B cell (primary cell): ENCODE measurements at regions not wholly inside any gene's neighbourhood (a gene's known extent, or its start where the extent isn't known, plus 50 kb on each side); places are given as distances from the start of the nearest gene placed in this dataset.

Experiments
- ATAC-seq: fragments of 200-7000 bp; cut with Tn5 transposase; one replicate; pipeline ENCODE4 v1.10.0; 2021; ENCODE audit warnings: low read depth, mild to moderate bottlenecking, moderate number of reproducible peaks, moderate library complexity
- CTCF ChIA-PET: fragments of 350-600 bp; sonication (Branson Sonifier 250); formaldehyde crosslinking; loops from one replicate; lab custom pipeline; 2021; ENCODE audit warnings: antibody characterized with exemption, inconsistent platforms; lab: Charles Lee
- POLR2A ChIA-PET: fragments of 350-600 bp; sonication (Branson Sonifier 250); formaldehyde crosslinking; loops from one replicate; lab custom pipeline; 2021; ENCODE audit warnings: antibody characterized with exemption; lab: Charles Lee
- DNase-seq: peaks from one replicate; pipeline ENCODE4 v3.0.0; 2013
- H2AFZ ChIP-seq: 2 replicates; pipeline ENCODE4 v1.6.1; 2012; ENCODE audit warnings: mild to moderate bottlenecking, low read depth, low read length; ENCODE audit not compliant: insufficient read depth, poor library complexity, severe bottlenecking
- H3K27ac ChIP-seq, 2 donors: 1 replicate in 1 of 2; 2 replicates in 1 of 2; pipeline ENCODE4 v1.5.1; 2012 to 2013; ENCODE audit warnings: low read length in 2 of 2, mild to moderate bottlenecking in 2 of 2, moderate library complexity in 1 of 2
- H3K27me3 ChIP-seq, 4 experiments: fragments of 200-600 bp in 1 of 4; sonication (generic) in 1 of 4; replicated peaks in 1 of 4; 1 replicate in 2 of 4; 2 replicates in 2 of 4; pipeline versions ENCODE4 v1.6.1 to v1.7.0; 2013 to 2016; ENCODE audit warnings: low read length in 3 of 4, mild to moderate bottlenecking in 2 of 4, mixed read lengths in 1 of 4, moderate library complexity in 1 of 4; ENCODE audit not compliant: insufficient read depth in 4 of 4, control insufficient read depth in 3 of 4; ENCODE audit errors: control extremely low read depth in 1 of 4
- H3K36me3 ChIP-seq, 2 experiments: replicated peaks in 1 of 2; 1 replicate in 1 of 2; 2 replicates in 1 of 2; pipeline versions ENCODE4 v1.6.1 to v1.7.1; 2013; ENCODE audit warnings: low read length in 1 of 2; ENCODE audit not compliant: insufficient read depth in 2 of 2, control insufficient read depth in 1 of 2; ENCODE audit errors: control extremely low read depth in 1 of 2, extremely low read depth in 1 of 2
- H3K4me1 ChIP-seq, 2 donors: fragments of 200-600 bp in 1 of 2; sonication (generic) in 1 of 2; 1 replicate in 1 of 2; 2 replicates in 1 of 2; pipeline versions ENCODE4 v1.5.1 to v1.6.1; 2013 to 2017; ENCODE audit warnings: low read length in 2 of 2; ENCODE audit not compliant: control insufficient read depth in 2 of 2, insufficient read depth in 2 of 2
- H3K4me2 ChIP-seq: replicated peaks from 2 replicates; pipeline ENCODE3; 2012; ENCODE audit warnings: mild to moderate bottlenecking, low read depth, low read length; ENCODE audit not compliant: poor library complexity, severe bottlenecking
- H3K4me3 ChIP-seq, 5 experiments: fragments of 200-600 bp in 1 of 5; sonication (generic) in 1 of 5; 1 replicate in 3 of 5; 2 replicates in 2 of 5; pipeline versions ENCODE4 v1.5.1 to v1.7.0; 2011 to 2016; ENCODE audit warnings: low read length in 4 of 5, mild to moderate bottlenecking in 4 of 5, low read depth in 2 of 5, control low read depth in 1 of 5, moderate library complexity in 1 of 5; ENCODE audit not compliant: insufficient read depth in 1 of 5; ENCODE audit errors: control extremely low read depth in 1 of 5, extremely low read depth in 1 of 5
- H3K79me2 ChIP-seq: fragments of 200-600 bp; sonication (generic); one replicate; pipeline ENCODE4 v1.6.0; 2016; ENCODE audit warnings: low read length; ENCODE audit not compliant: control insufficient read depth, insufficient read depth
- H3K9ac ChIP-seq: fragments of 200-600 bp; sonication (generic); 2 replicates; pipeline ENCODE4 v1.6.1; 2017; ENCODE audit warnings: mild to moderate bottlenecking, low read length, moderate library complexity
- H3K9me3 ChIP-seq, 3 donors: one replicate each; pipeline versions ENCODE4 v1.6.1 to v1.7.1; 2013; ENCODE audit warnings: low read length in 2 of 3; ENCODE audit not compliant: control insufficient read depth in 2 of 3, insufficient read depth in 1 of 3; ENCODE audit errors: control extremely low read depth in 1 of 3
- H4K20me1 ChIP-seq: 2 replicates; pipeline ENCODE4 v1.6.0; 2012; ENCODE audit warnings: mild to moderate bottlenecking, low read length; ENCODE audit not compliant: insufficient read depth, control insufficient read depth, poor library complexity, severe bottlenecking
- H3K27ac Mint-ChIP-seq: one replicate; pipeline ENCODE4 v1.8.0; 2021; ENCODE audit warnings: mixed read lengths
- H3K27me3 Mint-ChIP-seq: one replicate; pipeline ENCODE4 v1.8.0; 2021; ENCODE audit warnings: mixed read lengths
- H3K4me1 Mint-ChIP-seq: one replicate; pipeline ENCODE4 v1.8.0; 2021; ENCODE audit warnings: mixed read lengths
- H3K4me3 Mint-ChIP-seq: one replicate; pipeline ENCODE4 v1.8.0; 2021; ENCODE audit warnings: mixed read lengths
- H3K9me3 Mint-ChIP-seq: one replicate; pipeline ENCODE4 v1.8.0; 2022; ENCODE audit warnings: mixed read lengths; ENCODE audit not compliant: insufficient read depth
- CTCF ChIP-seq: fragments of 200-600 bp; IDR thresholded peaks from one replicate; pipeline ENCODE4 v1.8.0; 2022; ENCODE audit warnings: antibody characterized with exemption, mild to moderate bottlenecking
- EZH2 ChIP-seq: IDR thresholded peaks from 2 replicates; pipeline ENCODE4 v1.6.1; 2012; ENCODE audit warnings: borderline replicate concordance, low read depth, mild to moderate bottlenecking, moderate library complexity, low read length; ENCODE audit not compliant: insufficient read depth, poor library complexity, severe bottlenecking
- whole genome bisulfite sequencing: methylation state at CpG from one replicate; pipeline ENCODE4 v1.1.5; 2013; ENCODE audit warnings: missing lambda C conversion rate; ENCODE audit not compliant: insufficient coverage; 5-methylcytosine and 5-hydroxymethylcytosine counted together
- intact Hi-C: fragments of 100-400 bp; cut with micrococcal nuclease; formaldehyde crosslinking; loops from one replicate; pipeline ENCODE4 v1.10.0; 2022

GRCh38 chr10:55766212-55766611 lies 594.8 kb downstream of the ZWINT start:
- POLR2A ChIA-PET, result no interaction called here
- H3K27ac ChIP-seq, result no peak overlapping the region
- no peak overlapping the region for H3K9ac ChIP-seq
- no peak overlapping the region for H3K27ac Mint-ChIP-seq
- CTCF ChIA-PET, result no interaction called here
- no peaks in the 10 kb centered on the region for H3K4me1 ChIP-seq
- no peak for DNase-seq
- intact Hi-C loops, result no loop called here
- H3K9me3 Mint-ChIP-seq, result no peaks in the 10 kb centered on the region
- TF ChIP-seq CTCF (no peak), EZH2 (no peak)
- H4K20me1 ChIP-seq, result no peaks in the 10 kb centered on the region
- no peak overlapping the region for H3K4me3 Mint-ChIP-seq
- no peak overlapping the region for H3K4me2 ChIP-seq
- no peaks in the 10 kb centered on the region for H3K9me3 ChIP-seq
- no peaks in the 10 kb centered on the region for H3K27me3 Mint-ChIP-seq
- H3K4me3 ChIP-seq, result no peak overlapping the region
- H3K4me1 Mint-ChIP-seq, result no peaks in the 10 kb centered on the region
- no peaks in the 10 kb centered on the region for H3K27me3 ChIP-seq
- no peak overlapping the region for H2AFZ ChIP-seq
- no peak for ATAC-seq
- H3K36me3 ChIP-seq, result no peaks in the 10 kb centered on the region
- H3K79me2 ChIP-seq, result no peaks in the 10 kb centered on the region
- WGBS, result no CpG with 5 or more reads among the region's 1 CpG

- TF ChIP-seq CTCF, result no peak
- TF ChIP-seq EZH2, result no peak
- no peak overlapping the region for H3K9ac ChIP-seq
- no peaks in the 10 kb centered on the region for H3K4me1 ChIP-seq
- Mint-ChIP-seq H3K9me3 (no peaks in the 10 kb centered on the region), H3K4me1 (no peaks in the 10 kb centered on the region), H3K27ac (no peak overlapping the region), H3K4me3 (no peak overlapping the region), H3K27me3 (no peaks in the 10 kb centered on the region)
- intact Hi-C loops, result no loop called here
- no peaks in the 10 kb centered on the region for H3K79me2 ChIP-seq
- no peak overlapping the region for H3K4me2 ChIP-seq
- POLR2A ChIA-PET, result no interaction called here
- DNase-seq, result no peak
- no peak overlapping the region for H2AFZ ChIP-seq
- H3K36me3 ChIP-seq, result no peaks in the 10 kb centered on the region
- CTCF ChIA-PET, result no interaction called here
- H3K4me3 ChIP-seq, result no peak overlapping the region
- no peaks in the 10 kb centered on the region for H3K27me3 ChIP-seq
- no peaks in the 10 kb centered on the region for H3K9me3 ChIP-seq
- WGBS, result no CpG with 5 or more reads among the region's 2 CpGs
- no peaks in the 10 kb centered on the region for H4K20me1 ChIP-seq
- ATAC-seq, result no peak
- H3K27ac ChIP-seq, result no peak overlapping the region
These were observed 610.6 kb downstream of the ZWINT start for GRCh38 chr10:55750458-55750857.
